ENCODE measurements at regions not wholly inside any gene's neighbourhood (a gene's known extent, or its start where the extent isn't known, plus 50 kb on each side); places are given as distances from the start of the nearest gene placed in this dataset.

- TF ChIP-seq POLR2A (IDR thresholded peaks at IDR 0.05), result no peak
- TF ChIP-seq CTCF (IDR thresholded peaks at IDR 0.05), result no peak
- TF ChIP-seq EP300 (IDR thresholded peaks at IDR 0.05), result no peak
- no peak for TF ChIP-seq POLR2AphosphoS5 (IDR thresholded peaks at IDR 0.05)
Measured at GRCh38 chr10:77713521-77714280, 76.1 kb upstream of the KCNMA1 start.

Measured in suprapubic skin (tissue), 4 donors.